ENCODE measurements at regions not wholly inside any gene's neighbourhood (a gene's known extent, or its start where the extent isn't known, plus 50 kb on each side); places are given as distances from the start of the nearest gene placed in this dataset.

DNA sequence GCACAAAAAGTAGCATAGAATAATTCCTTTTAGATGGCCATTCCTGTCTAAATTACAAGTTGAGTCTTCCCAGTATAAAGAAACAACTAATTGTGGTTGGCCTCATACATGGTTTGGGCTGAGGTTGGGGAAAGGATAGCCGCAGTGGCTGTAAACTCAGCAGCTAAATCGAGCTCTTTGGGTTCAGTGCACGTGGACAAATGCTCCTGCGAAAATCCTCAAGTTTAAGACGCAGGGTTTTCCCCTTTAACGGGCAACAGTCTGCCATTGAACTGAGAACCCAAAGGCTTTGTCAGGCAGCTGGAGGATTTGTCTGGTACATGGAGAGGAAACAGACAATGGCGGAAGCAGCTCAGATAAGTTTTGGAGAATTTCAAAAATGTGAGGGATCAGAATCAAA lies 331.9 kb downstream of the TGFB2 start:
- no peak for TF ChIP-seq TAF1 (IDR thresholded peaks at IDR 0.05; ENCODE audit: low read depth, low read length)
- no peak for TF ChIP-seq SPI1 (IDR thresholded peaks at IDR 0.05; ENCODE audit: low read depth, low read length)
- TF ChIP-seq POLR2A (IDR thresholded peaks at IDR 0.05; ENCODE audit: low read depth, low read length), result no peak
- TF ChIP-seq PAX5 (IDR thresholded peaks at IDR 0.05; ENCODE audit: insufficient read depth, low read length, severe bottlenecking), result no peak
- TF ChIP-seq POLR2AphosphoS5 (IDR thresholded peaks at IDR 0.05; ENCODE audit: low read depth, low read length), result no peak
- TF ChIP-seq POU2F2 (IDR thresholded peaks at IDR 0.05; ENCODE audit: low read depth, low read length), result no peak
